Gastrocnemius medialis (tissue), 4 donors: ENCODE measurements at regions not wholly inside any gene's neighbourhood (a gene's known extent, or its start where the extent isn't known, plus 50 kb on each side); places are given as distances from the start of the nearest gene placed in this dataset.

ENCODE experiments used
- ATAC-seq, 2 donors: fragments of 150-250 bp; one replicate each; pipeline ENCODE4 v1.9.1; 2016
- DNase-seq, 2 donors: peaks; one replicate each; pipeline ENCODE4 v3.0.0-alpha.2; 2019
- H3K27ac ChIP-seq, 4 donors: fragments of 200-600 bp; sonication (generic); 1 replicate in 1 of 4; 2 replicates in 3 of 4; pipeline ENCODE4 v1.5.1; 2016 to 2018; ENCODE audit warnings: mild to moderate bottlenecking in 2 of 4, moderate library complexity in 1 of 4
- H3K27me3 ChIP-seq, 3 donors: fragments of 200-600 bp; sonication (generic) in 2 of 3; 1 replicate in 1 of 3; 2 replicates in 2 of 3; pipeline versions ENCODE4 v1.5.1 to v1.6.0; 2016 to 2019; ENCODE audit warnings: mild to moderate bottlenecking in 1 of 3, moderate library complexity in 1 of 3
- H3K36me3 ChIP-seq, 2 donors: fragments of 200-600 bp; sonication (generic) in 1 of 2; one replicate each; pipeline ENCODE4 v1.5.1; 2017 to 2018
- H3K4me1 ChIP-seq, 2 donors: fragments of 200-600 bp; sonication (generic) in 1 of 2; one replicate each; pipeline ENCODE4 v1.5.1; 2016 to 2017; ENCODE audit warnings: mild to moderate bottlenecking in 2 of 2
- H3K4me3 ChIP-seq, 4 donors: fragments of 200-600 bp; sonication (generic) in 3 of 4; 1 replicate in 1 of 4; 2 replicates in 3 of 4; pipeline ENCODE4 v1.5.1; 2016 to 2019; ENCODE audit warnings: mild to moderate bottlenecking in 2 of 4
- H3K9me3 ChIP-seq, 3 donors: fragments of 200-600 bp; sonication (generic) in 2 of 3; 1 replicate in 1 of 3; 2 replicates in 2 of 3; pipeline ENCODE4 v1.5.1; 2016 to 2019
- POLR2A ChIP-seq, 2 donors: fragments of 450-650 bp; IDR thresholded peaks; one replicate each; pipeline ENCODE4 v1.6.1; 2017; ENCODE audit warnings: antibody characterized with exemption in 2 of 2, mild to moderate bottlenecking in 2 of 2, moderate library complexity in 2 of 2
- in situ Hi-C, 4 donors: fragments of 200-750 bp; cut with MboI; loops; one replicate each; pipeline versions ENCODE4 v1.15.0 to v1.8.0; 2017; ENCODE audit warnings: low sequenced_read_pairs in 4 of 4
- intact Hi-C: fragments of 100-400 bp; cut with DNase I; formaldehyde crosslinking; loops from one replicate; pipeline ENCODE4 v1.15.1; 2023; ENCODE audit warnings: low total_unique reads
- TF ChIP-seq, protein P1 (sequence below), 5 experiments: fragments of 450-650 bp in 3 of 5; fragments of 200-600 bp in 2 of 5; sonication (generic) in 2 of 5; IDR thresholded peaks in 4 of 5; conservative IDR thresholded peaks in 1 of 5; 1 replicate in 4 of 5; 2 replicates in 1 of 5; pipeline ENCODE4 v1.5.1; 2016 to 2019; ENCODE audit warnings: antibody characterized with exemption in 5 of 5, mild to moderate bottlenecking in 3 of 5, moderate library complexity in 3 of 5

DNA sequence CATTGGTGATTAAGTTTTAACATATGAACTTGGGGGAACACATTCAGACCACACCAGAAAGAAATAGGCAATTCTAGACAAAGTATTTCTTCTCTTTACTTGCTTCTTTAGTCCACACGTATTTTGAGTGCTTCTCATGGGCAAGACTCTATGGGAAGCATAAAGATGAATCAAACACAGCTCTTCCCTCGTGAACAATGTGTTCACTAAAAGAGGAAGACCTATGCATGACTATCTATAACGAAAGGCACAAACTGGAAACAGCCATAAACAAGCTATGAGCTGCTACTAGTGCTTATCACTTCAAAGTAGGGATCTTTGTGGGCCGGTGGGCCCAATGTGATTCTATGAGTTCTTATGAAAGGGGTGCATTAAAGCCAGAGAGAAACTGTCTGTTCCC, 53.0 kb upstream of the PRDX6 start:
- in situ Hi-C loops = loop anchor here in 1 of 4 donors (5.0 to 25.0 kb wide), 3 partner anchors 288 to 687 kb away; partner anchors contain the start of gene KLHL20
- Histone ChIP-seq H3K27ac (no peak overlapping the region), H3K4me3 (no peak overlapping the region), H3K36me3 (no peaks in the 10 kb centered on the region), H3K4me1 (peaks cover 8% of the 10 kb centered on the region in 2 donors), H3K27me3 (no peaks in the 10 kb centered on the region), H3K9me3 (no peaks in the 10 kb centered on the region)
- intact Hi-C loops = loop anchor here (5.0 to 10.0 kb wide), 4 partner anchors 293 to 679 kb away; partner anchors contain the start of genes GAS5, RC3H1 and ZBTB37
- ATAC-seq = no peak
- TF ChIP-seq, protein P1, sequence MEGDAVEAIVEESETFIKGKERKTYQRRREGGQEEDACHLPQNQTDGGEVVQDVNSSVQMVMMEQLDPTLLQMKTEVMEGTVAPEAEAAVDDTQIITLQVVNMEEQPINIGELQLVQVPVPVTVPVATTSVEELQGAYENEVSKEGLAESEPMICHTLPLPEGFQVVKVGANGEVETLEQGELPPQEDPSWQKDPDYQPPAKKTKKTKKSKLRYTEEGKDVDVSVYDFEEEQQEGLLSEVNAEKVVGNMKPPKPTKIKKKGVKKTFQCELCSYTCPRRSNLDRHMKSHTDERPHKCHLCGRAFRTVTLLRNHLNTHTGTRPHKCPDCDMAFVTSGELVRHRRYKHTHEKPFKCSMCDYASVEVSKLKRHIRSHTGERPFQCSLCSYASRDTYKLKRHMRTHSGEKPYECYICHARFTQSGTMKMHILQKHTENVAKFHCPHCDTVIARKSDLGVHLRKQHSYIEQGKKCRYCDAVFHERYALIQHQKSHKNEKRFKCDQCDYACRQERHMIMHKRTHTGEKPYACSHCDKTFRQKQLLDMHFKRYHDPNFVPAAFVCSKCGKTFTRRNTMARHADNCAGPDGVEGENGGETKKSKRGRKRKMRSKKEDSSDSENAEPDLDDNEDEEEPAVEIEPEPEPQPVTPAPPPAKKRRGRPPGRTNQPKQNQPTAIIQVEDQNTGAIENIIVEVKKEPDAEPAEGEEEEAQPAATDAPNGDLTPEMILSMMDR (IDR thresholded peaks at IDR 0.05 in 4 of 5, conservative IDR thresholded peaks at IDR 0.05 in 1 of 5) = no peak
- no peak for TF ChIP-seq POLR2A (IDR thresholded peaks at IDR 0.05)
- DNase-seq = no peak

DNA sequence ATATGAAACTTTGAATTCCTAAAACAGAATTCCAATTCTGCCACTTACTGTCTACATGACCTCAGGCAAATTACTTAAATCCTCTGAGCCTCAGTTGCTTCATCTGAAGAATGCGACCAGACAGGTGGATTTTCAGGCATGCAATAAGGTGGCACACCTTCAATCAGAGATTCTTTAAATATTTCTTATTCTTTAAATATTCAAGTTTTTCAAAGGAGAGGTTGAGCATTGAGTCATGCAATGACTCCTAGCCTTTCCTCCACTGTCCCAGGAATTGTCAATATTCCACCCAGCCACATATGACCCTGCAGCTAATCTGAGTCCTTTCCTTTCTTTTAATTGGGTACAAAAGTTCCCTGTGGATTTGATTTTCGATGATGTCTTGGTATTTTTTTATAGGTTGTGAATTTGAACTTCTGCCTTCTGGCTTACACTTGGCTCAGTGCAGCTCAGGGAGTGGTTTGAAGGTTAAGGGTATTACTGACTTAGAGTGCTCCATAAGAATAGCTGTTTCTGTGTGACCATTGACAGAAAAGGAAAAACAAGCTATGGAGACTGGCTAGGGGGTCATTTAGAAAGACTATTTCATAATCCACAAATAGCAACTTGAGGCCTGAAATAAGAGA, 52.2 kb upstream of the PRDX6 start:
- in situ Hi-C loops = loop anchor here in 3 of 4 donors (5.0 to 25.0 kb wide), 5 partner anchors 287 to 737 kb away; partner anchors contain the start of genes CENPL (in 1 of the 3), DARS2 (in 1 of the 3), KLHL20 (in 1 of the 3) and RABGAP1L (in 1 of the 3)
- Histone ChIP-seq H3K4me3 (no peak overlapping the region), H3K36me3 (no peaks in the 10 kb centered on the region), H3K9me3 (no peaks in the 10 kb centered on the region), H3K27me3 (no peaks in the 10 kb centered on the region), H3K4me1 (peaks cover 14 to 15% of the 10 kb centered on the region in 2 donors), H3K27ac (no peak overlapping the region)
- no peak for TF ChIP-seq POLR2A (IDR thresholded peaks at IDR 0.05)
- TF ChIP-seq, protein P1 (IDR thresholded peaks at IDR 0.05 in 4 of 5, conservative IDR thresholded peaks at IDR 0.05 in 1 of 5) = no peak
- DNase-seq = no peak
- intact Hi-C loops = loop anchor here (5.0 to 10.0 kb wide), 4 partner anchors 292 to 680 kb away; partner anchors contain the start of genes GAS5, RC3H1 and ZBTB37
- ATAC-seq = no peak

DNA sequence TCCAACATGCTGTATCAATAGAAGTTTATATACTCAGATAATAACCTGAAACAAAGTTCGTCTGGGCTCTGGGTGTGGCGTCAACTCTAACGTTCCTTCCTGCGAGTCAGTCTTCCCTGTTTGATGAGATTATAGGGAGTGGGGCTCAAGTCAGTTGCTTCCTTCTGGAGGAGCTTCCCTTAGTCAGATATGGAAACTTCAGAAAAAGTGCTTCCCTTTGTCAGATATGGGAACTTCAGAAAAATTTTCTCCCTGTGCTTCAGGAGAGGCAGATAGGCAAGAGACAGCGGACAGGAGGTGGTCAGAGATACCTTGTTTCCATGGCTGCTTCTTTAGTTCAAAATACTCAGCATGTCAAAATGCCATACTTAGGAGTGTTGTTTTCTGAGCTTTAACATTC, 51.1 kb upstream of the PRDX6 start:
- Histone ChIP-seq H3K9me3 (no peaks in the 10 kb centered on the region), H3K4me1 (peaks cover 23 to 27% of the 10 kb centered on the region in 2 donors), H3K4me3 (no peak overlapping the region), H3K36me3 (no peaks in the 10 kb centered on the region), H3K27ac (no peak overlapping the region), H3K27me3 (no peaks in the 10 kb centered on the region)
- in situ Hi-C loops (loop anchor here in 2 of 4 donors (25.0 kb wide), 2 partner anchors 386 to 736 kb away; partner anchors contain the start of genes CENPL (in 1 of the 2), DARS2 (in 1 of the 2) and RABGAP1L (in 1 of the 2)), intact Hi-C loops (loop anchor here (10.0 kb wide), 2 partner anchors 599 to 681 kb away; partner anchors contain the start of gene RC3H1)
- TF ChIP-seq POLR2A (IDR thresholded peaks at IDR 0.05) = no peak
- TF ChIP-seq, protein P1 (IDR thresholded peaks at IDR 0.05 in 4 of 5, conservative IDR thresholded peaks at IDR 0.05 in 1 of 5) = no peak
- DNase-seq (no peak), ATAC-seq (no peak)

DNA sequence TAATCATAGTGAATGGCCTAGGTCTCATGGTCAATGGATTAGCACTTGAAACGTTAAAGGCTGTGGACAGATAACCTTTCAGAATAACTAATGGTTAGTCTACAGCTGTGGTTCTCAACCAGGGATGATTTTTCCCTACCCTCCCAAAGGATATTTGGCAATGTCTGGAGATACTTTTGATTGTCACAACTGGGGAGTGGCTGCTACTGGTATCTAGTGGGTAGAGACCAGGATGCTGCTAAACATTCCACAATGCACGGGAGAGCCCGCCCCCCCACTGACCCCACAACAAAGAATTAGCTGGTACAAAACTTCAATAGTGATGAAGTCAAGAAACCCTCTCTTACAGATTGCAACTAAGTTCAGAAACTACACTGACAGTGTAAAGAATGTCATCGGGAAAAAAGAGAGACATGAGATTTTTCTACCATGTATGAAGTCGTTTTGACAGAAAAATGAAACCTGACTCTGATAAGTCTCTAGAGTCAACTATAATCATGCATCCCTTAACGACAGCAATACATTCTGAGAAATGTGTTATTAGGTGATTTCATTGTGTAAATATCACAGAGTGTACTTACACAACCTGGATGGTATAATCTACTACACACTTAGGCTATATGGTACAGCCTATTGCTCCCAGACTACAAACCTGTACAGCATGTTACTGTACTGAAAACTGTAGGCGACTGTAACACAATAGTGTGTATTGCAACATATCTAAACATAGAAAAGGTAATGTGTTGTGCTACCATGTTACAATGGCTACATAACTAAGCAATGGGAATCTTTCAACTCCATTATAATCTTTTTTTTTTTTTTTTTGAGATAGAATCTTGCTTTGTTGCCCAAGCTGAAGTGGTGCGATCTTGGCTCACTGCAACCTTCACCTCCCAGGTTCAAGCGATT, 49.7 kb upstream of the PRDX6 start:
- no peak overlapping the region for H3K4me3 ChIP-seq
- H3K27ac ChIP-seq = no peak overlapping the region
- peaks cover 28 to 29% of the 10 kb centered on the region in 2 donors for H3K4me1 ChIP-seq
- no peaks in the 10 kb centered on the region for H3K27me3 ChIP-seq
- in situ Hi-C loops (loop anchor here in 2 of 4 donors (25.0 kb wide), 2 partner anchors 385 to 735 kb away; partner anchors contain the start of genes CENPL (in 1 of the 2), DARS2 (in 1 of the 2) and RABGAP1L (in 1 of the 2)), intact Hi-C loops (loop anchor here (10.0 kb wide), 2 partner anchors 597 to 683 kb away; partner anchors contain the start of gene RC3H1)
- no peaks in the 10 kb centered on the region for H3K36me3 ChIP-seq
- H3K9me3 ChIP-seq = no peaks in the 10 kb centered on the region
- TF ChIP-seq, protein P1 (IDR thresholded peaks at IDR 0.05 in 4 of 5, conservative IDR thresholded peaks at IDR 0.05 in 1 of 5) = no peak
- TF ChIP-seq POLR2A (IDR thresholded peaks at IDR 0.05) = no peak
- ATAC-seq = no peak
- no peak for DNase-seq
